GM12873 (cell line): ENCODE measurements at regions not wholly inside any gene's neighbourhood (a gene's known extent, or its start where the extent isn't known, plus 50 kb on each side); places are given as distances from the start of the nearest gene placed in this dataset.

ENCODE experiments used
- CTCF ChIP-seq: IDR thresholded peaks from 2 replicates; pipeline ENCODE4 v1.5.1; 2012; ENCODE audit warnings: low read depth, mild to moderate bottlenecking, moderate library complexity, low read length, control low read depth; ENCODE audit not compliant: insufficient read depth; ENCODE audit errors: missing control alignments

DNA sequence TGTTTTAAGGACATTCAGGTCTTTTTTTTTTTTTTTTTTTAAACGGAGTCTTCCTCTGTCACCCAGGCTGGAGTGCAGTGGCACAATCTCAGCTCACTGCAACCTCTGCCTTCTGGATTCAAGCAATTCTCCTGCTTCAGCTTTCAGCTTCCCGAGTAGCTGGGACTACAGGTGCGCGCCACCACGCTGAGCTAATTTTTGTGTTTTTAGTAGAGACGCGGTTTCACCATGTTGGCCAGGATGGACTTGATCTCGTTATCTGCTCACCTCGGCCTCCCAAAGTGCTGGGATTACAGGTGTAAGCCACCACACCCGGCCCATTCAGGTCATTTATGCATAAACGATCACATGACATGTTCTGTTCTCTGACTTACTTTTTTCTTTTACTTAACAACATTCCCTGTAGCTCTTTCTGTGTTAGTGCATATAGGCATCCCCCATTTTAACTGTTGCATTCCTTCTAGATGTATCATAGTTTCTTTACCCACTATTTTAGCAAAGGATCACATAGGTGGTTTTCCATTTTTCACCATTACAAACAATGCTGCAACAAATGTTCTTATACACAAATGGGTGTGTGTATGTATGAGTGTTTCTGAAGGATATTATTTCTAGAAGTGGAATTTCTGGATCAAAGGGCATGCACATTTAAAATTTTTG, 74.2 kb downstream of the ARF6 start:
- no peak for TF ChIP-seq CTCF

DNA sequence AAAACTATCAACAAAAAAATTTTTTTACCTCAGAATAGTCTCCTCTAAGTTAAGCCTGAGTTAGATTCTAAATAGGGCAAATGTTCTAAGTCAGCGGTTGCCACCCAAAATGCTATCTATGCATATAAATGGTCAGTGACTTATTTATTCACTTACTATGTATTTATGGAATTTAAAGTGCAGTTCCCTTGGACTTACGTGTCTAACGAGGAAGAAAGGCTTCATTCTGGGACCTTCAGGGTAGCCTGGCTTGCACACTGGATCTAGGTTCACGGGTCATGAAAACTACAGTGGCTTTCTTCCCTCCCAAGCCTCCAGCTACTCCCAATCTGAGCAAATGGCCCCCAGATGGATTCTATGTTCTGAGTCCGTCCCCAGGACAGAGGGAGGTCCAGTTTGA, 77.1 kb downstream of the ARF6 start:
- no peak for TF ChIP-seq CTCF

- no peak for TF ChIP-seq CTCF
Measured at GRCh38 chr14:49970474-49971147, 77.7 kb downstream of the ARF6 start.

DNA sequence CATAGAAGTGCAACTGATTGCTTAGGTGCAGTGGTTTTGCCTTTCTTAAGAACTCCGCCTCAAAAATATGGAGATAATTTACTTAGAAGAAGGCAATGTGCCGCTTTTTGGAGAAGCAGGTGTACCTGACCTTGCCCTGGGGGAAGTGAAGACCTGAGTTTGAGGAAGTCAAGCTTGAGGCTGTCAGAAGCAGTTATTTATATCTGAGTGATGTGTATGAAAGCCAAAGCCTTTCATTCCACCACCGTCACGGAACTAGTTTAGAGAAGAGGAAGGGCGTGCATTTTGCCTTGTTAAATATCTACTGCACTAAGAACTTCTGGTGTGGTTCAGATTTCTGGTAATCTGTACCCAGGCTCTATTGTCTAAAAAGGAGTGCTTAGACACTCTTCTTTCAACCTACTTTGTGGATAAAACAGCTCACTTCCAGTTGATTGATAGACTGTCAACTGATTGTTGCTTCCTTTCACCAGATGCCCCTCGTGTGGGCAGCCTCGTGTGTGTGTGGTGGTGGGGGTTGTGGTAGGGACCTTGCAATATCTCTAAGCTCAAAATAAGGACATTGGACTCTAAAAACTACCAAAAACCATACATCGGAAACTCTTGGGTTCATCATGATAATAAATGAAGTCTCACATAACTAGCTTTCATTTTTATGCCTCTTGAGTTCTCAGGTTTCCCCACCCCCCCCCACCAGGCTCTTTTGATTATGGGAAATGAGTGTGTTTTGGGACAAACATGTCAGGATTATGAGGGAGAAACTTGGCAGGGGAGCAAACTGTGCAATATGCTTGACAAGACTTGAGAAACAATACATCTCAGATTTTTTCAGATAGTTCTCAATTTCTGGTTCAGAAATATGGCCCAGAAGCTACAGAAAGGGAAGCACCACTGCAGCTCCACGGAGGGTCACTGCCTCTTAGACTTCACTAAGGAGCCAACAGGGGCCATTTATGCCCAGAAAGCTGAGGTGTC, 78.6 kb downstream of the ARF6 start:
- TF ChIP-seq CTCF, result no peak

GRCh38 chr14:49972131-49972671, 79.3 kb downstream of the ARF6 start:
- TF ChIP-seq CTCF, result no peak

- no peak for TF ChIP-seq CTCF
Measured at GRCh38 chr14:49972823-49973222, 79.9 kb downstream of the ARF6 start.

DNA sequence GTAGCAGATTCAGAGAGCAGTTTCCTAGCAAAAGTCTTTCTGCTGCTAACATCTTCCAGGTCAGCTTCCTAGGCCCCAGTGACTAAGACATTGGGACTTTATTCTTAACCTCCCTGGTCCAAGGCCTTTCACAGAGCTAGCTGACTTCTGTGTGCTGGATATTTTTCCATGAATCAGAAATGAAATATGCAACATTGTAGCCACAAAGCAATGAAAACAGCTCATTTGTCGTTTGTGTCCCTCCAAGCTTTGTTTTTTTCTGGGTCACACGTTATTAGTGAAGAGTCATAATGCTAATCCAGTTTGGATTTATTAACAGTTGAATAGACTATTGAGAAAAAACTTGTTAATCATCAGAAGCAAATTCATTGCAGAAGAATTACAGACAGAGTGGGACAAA, 82.4 kb downstream of the ARF6 start:
- no peak for TF ChIP-seq CTCF
